Endothelial cell of umbilical vein (primary cell): ENCODE measurements at regions not wholly inside any gene's neighbourhood (a gene's known extent, or its start where the extent isn't known, plus 50 kb on each side); places are given as distances from the start of the nearest gene placed in this dataset.

Experiments
- BruUV-seq: library from RNA; stranded (reverse); fragments of 400-500 nt; replicated peaks from 2 replicates; lab custom pipeline; 2021; lab: Mats Ljungman, UMichigan
- CTCF ChIA-PET: fragments of 300-600, 350-600 bp; sonication (Branson Sonifier 250); formaldehyde crosslinking; loops from one replicate; lab custom pipeline; 2021; ENCODE audit warnings: antibody characterized with exemption, inconsistent platforms; lab: Charles Lee
- POLR2A ChIA-PET: fragments of 300-600, 350-600 bp; sonication (Branson Sonifier 250); formaldehyde crosslinking; loops from one replicate; lab custom pipeline; 2021; ENCODE audit warnings: antibody characterized with exemption, inconsistent platforms; lab: Charles Lee
- DNase-seq: peaks from one replicate; pipeline ENCODE4 v3.0.0-alpha.2; 2011; ENCODE audit warnings: low read depth, low spot score
- FAIRE-seq: peaks from 2 replicates; lab custom pipeline; 2011; peaks lifted over from hg19 to GRCh38; lab: Jason Lieb, UNC
- H2AFZ ChIP-seq: 2 replicates; pipeline ENCODE4 v1.6.0; 2012; ENCODE audit warnings: low read depth, low read length, control low read depth, inconsistent platforms
- H3K27ac ChIP-seq: 2 replicates; pipeline ENCODE4 v1.5.1; 2011; ENCODE audit warnings: low read depth, mild to moderate bottlenecking, control low read depth, low read length, moderate library complexity; ENCODE audit not compliant: insufficient read depth
- H3K27me3 ChIP-seq, 2 experiments: 2 replicates each; pipeline versions ENCODE4 v1.6.0 to v1.6.1; 2011; ENCODE audit warnings: low read length in 2 of 2, mixed read lengths in 1 of 2; ENCODE audit not compliant: control insufficient read depth in 2 of 2, insufficient read depth in 2 of 2
- H3K36me3 ChIP-seq, 2 experiments: 2 replicates in 1 of 2; 3 replicates in 1 of 2; pipeline ENCODE4 v1.5.1; 2011; ENCODE audit warnings: low read length in 2 of 2, mild to moderate bottlenecking in 1 of 2, moderate library complexity in 1 of 2; ENCODE audit not compliant: control insufficient read depth in 2 of 2, insufficient read depth in 2 of 2; ENCODE audit errors: extremely low read depth in 1 of 2
- H3K4me1 ChIP-seq: 3 replicates; pipeline ENCODE4 v1.5.1; 2011; ENCODE audit warnings: mild to moderate bottlenecking, low read length; ENCODE audit not compliant: control insufficient read depth, insufficient read depth; ENCODE audit errors: extremely low read depth
- H3K4me2 ChIP-seq: 2 replicates; pipeline ENCODE4 v1.6.1; 2011; ENCODE audit warnings: low read length, control low read depth, mixed read lengths; ENCODE audit not compliant: insufficient read depth
- H3K4me3 ChIP-seq, 3 experiments: fragments of 200-600 bp in 1 of 3; sonication (generic), shearing (Covaris generic) in 1 of 3; replicated peaks in 1 of 3; 2 replicates each; pipeline ENCODE4 v1.5.1; 2011 to 2016; ENCODE audit warnings: control low read depth in 3 of 3, low read length in 3 of 3, mild to moderate bottlenecking in 2 of 3, inconsistent platforms in 1 of 3, low read depth in 1 of 3, moderate library complexity in 1 of 3; ENCODE audit not compliant: insufficient read depth in 1 of 3
- H3K79me2 ChIP-seq: 2 replicates; pipeline ENCODE4 v1.6.0; 2012; ENCODE audit warnings: low read length, inconsistent platforms; ENCODE audit not compliant: control insufficient read depth, insufficient read depth
- H3K9ac ChIP-seq: replicated peaks from 2 replicates; pipeline ENCODE3; 2011; ENCODE audit warnings: low read length, control low read depth; ENCODE audit not compliant: insufficient read depth; ENCODE audit errors: extremely low read depth
- H3K9me1 ChIP-seq: replicated peaks from 3 replicates; pipeline ENCODE4 v1.6.0; 2011; ENCODE audit warnings: mild to moderate bottlenecking, low read length; ENCODE audit not compliant: control insufficient read depth, insufficient read depth; ENCODE audit errors: extremely low read depth
- H3K9me3 ChIP-seq: replicated peaks from 2 replicates; pipeline ENCODE4 v1.5.1; 2012; ENCODE audit warnings: low read length, inconsistent platforms; ENCODE audit not compliant: control insufficient read depth, insufficient read depth
- H4K20me1 ChIP-seq: replicated peaks from 2 replicates; pipeline ENCODE3; 2011; ENCODE audit warnings: mild to moderate bottlenecking, low read length; ENCODE audit not compliant: control insufficient read depth, insufficient read depth; ENCODE audit errors: extremely low read depth
- CTCF ChIP-seq, 2 donors: IDR thresholded peaks; 1 replicate in 1 of 2; 2 replicates in 1 of 2; pipeline ENCODE4 v1.5.1; 2011; ENCODE audit warnings: low read length in 2 of 2, mild to moderate bottlenecking in 2 of 2, moderate library complexity in 2 of 2, control low read depth in 1 of 2, inconsistent platforms in 1 of 2, low read depth in 1 of 2; ENCODE audit not compliant: insufficient read depth in 1 of 2; ENCODE audit errors: extremely low read depth in 1 of 2
- EZH2 ChIP-seq: IDR thresholded peaks from 2 replicates; pipeline ENCODE4 v1.6.1; 2012; ENCODE audit warnings: borderline replicate concordance, low read depth, mild to moderate bottlenecking, moderate library complexity, low read length, inconsistent platforms; ENCODE audit not compliant: severe bottlenecking
- FOS ChIP-seq: IDR thresholded peaks from 2 replicates; pipeline ENCODE4 v1.6.1; 2011; ENCODE audit warnings: mild to moderate bottlenecking, low read length, moderate library complexity, borderline replicate concordance; ENCODE audit not compliant: insufficient read depth
- GATA2 ChIP-seq: IDR thresholded peaks from 2 replicates; pipeline ENCODE4 v1.7.0; 2011; ENCODE audit warnings: low read depth, mild to moderate bottlenecking, moderate library complexity, mixed read lengths, low read length; ENCODE audit not compliant: insufficient read length, insufficient read depth
- JUN ChIP-seq: IDR thresholded peaks from 2 replicates; pipeline ENCODE4 v1.6.1; 2011; ENCODE audit warnings: borderline replicate concordance, low read depth; ENCODE audit not compliant: insufficient read length, insufficient read depth
- MAX ChIP-seq: IDR thresholded peaks from 2 replicates; pipeline ENCODE4 v1.6.1; 2011; ENCODE audit not compliant: insufficient read depth, insufficient read length
- MYC ChIP-seq: IDR thresholded peaks from one replicate; pipeline ENCODE4 v1.6.1; 2011; ENCODE audit warnings: mild to moderate bottlenecking, low read depth, low read length
- POLR2A ChIP-seq: IDR thresholded peaks from 2 replicates; pipeline ENCODE4 v1.6.1; 2012; ENCODE audit warnings: low read depth, mild to moderate bottlenecking, control low read depth, low read length
- POLR2AphosphoS5 ChIP-seq: IDR thresholded peaks from 2 replicates; pipeline ENCODE4 v1.6.1; 2012; ENCODE audit warnings: low read depth, mild to moderate bottlenecking, control low read depth, low read length, moderate library complexity; ENCODE audit not compliant: insufficient read depth
- dilution Hi-C: fragments of 300-500 bp; cut with MboI; formaldehyde crosslinking; loops from one replicate; pipeline ENCODE4 v1.15.0; 2019; ENCODE audit warnings: low sequenced_read_pairs; ENCODE audit not compliant: extremely low pct_ligation_motif_present
- intact Hi-C: fragments of 100-400 bp; cut with micrococcal nuclease; formaldehyde crosslinking; loops from one replicate; pipeline ENCODE4 v1.10.0; 2022

- Histone ChIP-seq H3K9ac (no peak overlapping the region), H3K27me3 (no peaks in the 10 kb centered on the region), H3K36me3 (no peaks in the 10 kb centered on the region), H3K4me2 (no peak overlapping the region), H4K20me1 (no peaks in the 10 kb centered on the region), H3K79me2 (no peaks in the 10 kb centered on the region), H3K9me1 (no peaks in the 10 kb centered on the region), H3K9me3 (no peaks in the 10 kb centered on the region), H2AFZ (no peak overlapping the region), H3K4me3 (no peak overlapping the region), H3K4me1 (no peaks in the 10 kb centered on the region), H3K27ac (no peak overlapping the region)
- ChIA-PET CTCF (no interaction called here), POLR2A (no interaction called here)
- BruUV-seq: no TSS peak
- dilution Hi-C loops (no loop called here), intact Hi-C loops (no loop called here)
- DNase-seq (no peak), FAIRE-seq (no peak)
- TF ChIP-seq MYC (no peak), CTCF (IDR thresholded peaks at IDR 0.05; ENCODE audit: extremely low read depth in 1 of 2, insufficient read depth in 1 of 2, low read depth in 1 of 2, low read length in 2 of 2) (no peak), GATA2 (no peak), POLR2AphosphoS5 (no peak), POLR2A (no peak), EZH2 (no peak), MAX (no peak), FOS (no peak), JUN (no peak)
Measured at GRCh38 chr12:94010307-94010706, 138.1 kb upstream of the PLXNC1 start.
